ENCODE measurements at regions not wholly inside any gene's neighbourhood (a gene's known extent, or its start where the extent isn't known, plus 50 kb on each side); places are given as distances from the start of the nearest gene placed in this dataset.

DNA sequence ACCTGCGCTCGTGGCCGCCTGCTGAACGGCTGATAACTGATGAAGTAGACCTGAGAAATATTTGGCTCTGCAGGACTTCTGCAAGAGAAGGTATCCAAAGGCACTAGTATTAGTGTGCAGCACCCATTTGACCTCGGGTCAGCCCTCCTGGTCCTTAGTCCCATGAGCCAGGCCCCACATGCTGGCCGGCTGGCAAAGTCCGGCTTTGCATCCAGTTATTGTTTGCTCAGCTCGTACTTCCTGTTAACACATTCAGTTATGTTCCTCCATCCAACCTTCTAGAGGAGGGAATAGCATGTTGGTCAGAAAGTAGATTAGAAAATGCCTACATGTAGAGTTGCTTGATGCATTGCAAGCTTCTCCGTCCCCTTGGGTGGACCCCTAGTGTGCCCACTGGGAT, 385.7 kb upstream of the RGMA start:
- Histone ChIP-seq H3K27me3 (ENCODE audit: control insufficient read depth, insufficient read depth, low read length) (no peaks in the 10 kb centered on the region), H3K36me3 (ENCODE audit: control insufficient read depth, insufficient read depth, low read length) (no peaks in the 10 kb centered on the region), H3K4me3 (ENCODE audit: low read depth, low read length) (no peak overlapping the region)
- CTCF ChIA-PET = no interaction called here
- no peak for DNase-seq (ENCODE audit: low read depth)
- TF ChIP-seq, protein P1, sequence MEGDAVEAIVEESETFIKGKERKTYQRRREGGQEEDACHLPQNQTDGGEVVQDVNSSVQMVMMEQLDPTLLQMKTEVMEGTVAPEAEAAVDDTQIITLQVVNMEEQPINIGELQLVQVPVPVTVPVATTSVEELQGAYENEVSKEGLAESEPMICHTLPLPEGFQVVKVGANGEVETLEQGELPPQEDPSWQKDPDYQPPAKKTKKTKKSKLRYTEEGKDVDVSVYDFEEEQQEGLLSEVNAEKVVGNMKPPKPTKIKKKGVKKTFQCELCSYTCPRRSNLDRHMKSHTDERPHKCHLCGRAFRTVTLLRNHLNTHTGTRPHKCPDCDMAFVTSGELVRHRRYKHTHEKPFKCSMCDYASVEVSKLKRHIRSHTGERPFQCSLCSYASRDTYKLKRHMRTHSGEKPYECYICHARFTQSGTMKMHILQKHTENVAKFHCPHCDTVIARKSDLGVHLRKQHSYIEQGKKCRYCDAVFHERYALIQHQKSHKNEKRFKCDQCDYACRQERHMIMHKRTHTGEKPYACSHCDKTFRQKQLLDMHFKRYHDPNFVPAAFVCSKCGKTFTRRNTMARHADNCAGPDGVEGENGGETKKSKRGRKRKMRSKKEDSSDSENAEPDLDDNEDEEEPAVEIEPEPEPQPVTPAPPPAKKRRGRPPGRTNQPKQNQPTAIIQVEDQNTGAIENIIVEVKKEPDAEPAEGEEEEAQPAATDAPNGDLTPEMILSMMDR (IDR thresholded peaks at IDR 0.05; ENCODE audit: insufficient read depth, low read depth, low read length) = no peak
- POLR2A ChIA-PET = no interaction called here

DNA sequence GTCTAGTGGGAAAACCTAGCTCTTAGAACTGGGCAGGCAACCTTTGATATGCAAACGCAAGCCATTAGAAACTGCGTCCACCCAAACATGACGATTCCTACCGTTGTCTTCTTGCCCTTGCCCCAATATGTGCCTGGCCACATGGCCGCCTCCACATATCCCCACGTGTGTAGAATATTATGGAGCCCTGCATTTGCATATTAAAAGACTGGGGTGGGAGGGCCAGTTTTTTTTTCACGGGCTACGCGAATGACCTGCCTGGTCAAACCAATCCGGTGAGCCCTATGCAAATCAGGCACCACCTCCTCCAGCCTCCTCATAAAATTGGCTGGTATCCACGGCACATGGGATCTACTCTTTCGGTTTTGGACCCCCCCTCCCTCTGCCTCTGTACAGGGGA, 381.0 kb upstream of the RGMA start:
- Histone ChIP-seq H3K4me3 (ENCODE audit: low read depth, low read length) (no peak overlapping the region), H3K27me3 (ENCODE audit: control insufficient read depth, insufficient read depth, low read length) (no peaks in the 10 kb centered on the region), H3K36me3 (ENCODE audit: control insufficient read depth, insufficient read depth, low read length) (no peaks in the 10 kb centered on the region)
- ChIA-PET CTCF (no interaction called here), POLR2A (no interaction called here)
- TF ChIP-seq, protein P1 (IDR thresholded peaks at IDR 0.05; ENCODE audit: insufficient read depth, low read depth, low read length) = no peak
- no peak for DNase-seq (ENCODE audit: low read depth)

DNA sequence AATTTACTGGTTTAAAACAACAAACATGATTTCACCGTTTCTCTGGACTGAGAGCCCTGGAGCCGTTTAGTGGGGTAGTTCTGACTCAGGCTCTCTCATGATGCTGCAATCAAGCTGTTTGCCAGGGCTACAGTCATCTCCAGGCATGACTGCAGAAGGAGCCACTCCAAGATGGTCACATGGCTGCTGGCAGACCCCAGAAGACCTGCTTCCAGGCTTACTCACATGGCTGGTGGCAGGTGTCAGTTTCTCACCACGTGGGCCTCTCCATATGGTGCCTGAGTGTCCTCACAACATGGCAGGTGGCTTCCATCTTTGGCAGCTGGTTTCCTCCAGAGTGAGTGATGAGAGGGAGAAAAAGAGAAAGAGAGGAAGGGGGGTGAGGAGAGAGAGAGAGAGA, 378.3 kb upstream of the RGMA start:
- Histone ChIP-seq H3K4me3 (ENCODE audit: low read depth, low read length) (no peak overlapping the region), H3K27me3 (ENCODE audit: control insufficient read depth, insufficient read depth, low read length) (no peaks in the 10 kb centered on the region), H3K36me3 (ENCODE audit: control insufficient read depth, insufficient read depth, low read length) (no peaks in the 10 kb centered on the region)
- DNase-seq (ENCODE audit: low read depth) = no peak
- ChIA-PET CTCF (interaction anchor here (0.9 kb wide), 1 partner anchor 35 kb away, joined by 4 read pairs; no protein-coding TSS in a partner anchor), POLR2A (no interaction called here)
- TF ChIP-seq, protein P1 (IDR thresholded peaks at IDR 0.05; ENCODE audit: insufficient read depth, low read depth, low read length) = no peak

DNA sequence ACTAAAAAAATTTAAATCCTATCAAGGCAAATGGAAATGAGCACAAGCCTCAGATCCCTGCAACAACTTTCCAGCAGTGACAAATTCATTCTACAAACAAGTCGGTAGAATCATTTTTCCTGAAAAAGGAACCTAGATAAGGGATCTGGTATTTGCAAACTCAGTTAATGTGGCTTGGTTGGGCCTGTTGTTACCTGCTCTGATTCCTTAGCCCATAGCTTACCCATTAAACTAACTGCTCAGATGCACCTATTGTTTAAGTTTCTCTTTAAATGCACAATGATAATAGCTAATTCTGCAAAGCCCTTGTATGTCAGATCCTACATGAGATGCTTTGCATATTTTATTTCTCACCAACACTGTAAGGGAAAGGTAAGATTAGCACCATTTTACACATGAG, 377.4 kb upstream of the RGMA start:
- POLR2A ChIA-PET = no interaction called here
- Histone ChIP-seq H3K27me3 (ENCODE audit: control insufficient read depth, insufficient read depth, low read length) (no peaks in the 10 kb centered on the region), H3K4me3 (ENCODE audit: low read depth, low read length) (no peak overlapping the region), H3K36me3 (ENCODE audit: control insufficient read depth, insufficient read depth, low read length) (no peaks in the 10 kb centered on the region)
- CTCF ChIA-PET = interaction anchor here (0.9 kb wide), 1 partner anchor 36 kb away, joined by 4 read pairs; no protein-coding TSS in a partner anchor
- TF ChIP-seq, protein P1 (IDR thresholded peaks at IDR 0.05; ENCODE audit: insufficient read depth, low read depth, low read length) = no peak
- DNase-seq (ENCODE audit: low read depth) = no peak

DNA sequence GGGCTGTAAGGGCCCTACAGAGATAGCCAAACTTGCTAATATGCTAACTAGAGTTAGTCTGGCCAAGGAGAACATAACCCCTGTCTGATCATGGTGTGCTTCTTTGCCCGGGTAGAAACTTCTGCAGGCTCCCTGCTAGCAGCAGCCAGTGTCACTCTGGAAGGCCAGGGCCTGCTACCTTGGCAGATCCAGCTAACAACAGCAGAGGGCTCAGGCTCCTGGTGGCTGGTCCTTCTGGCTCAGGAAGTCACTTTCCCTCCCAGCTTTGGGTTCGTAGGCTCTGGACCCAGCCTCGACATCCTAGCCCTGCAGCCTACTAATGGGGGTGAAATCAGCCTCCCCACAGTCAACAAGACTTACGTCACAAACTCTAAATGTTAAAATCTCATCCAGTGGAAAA, 373.7 kb upstream of the RGMA start:
- CTCF ChIA-PET = no interaction called here
- Histone ChIP-seq H3K36me3 (ENCODE audit: control insufficient read depth, insufficient read depth, low read length) (no peaks in the 10 kb centered on the region), H3K27me3 (ENCODE audit: control insufficient read depth, insufficient read depth, low read length) (no peaks in the 10 kb centered on the region), H3K4me3 (ENCODE audit: low read depth, low read length) (no peak overlapping the region)
- POLR2A ChIA-PET = no interaction called here
- TF ChIP-seq, protein P1 (IDR thresholded peaks at IDR 0.05; ENCODE audit: insufficient read depth, low read depth, low read length) = no peak
- DNase-seq (ENCODE audit: low read depth) = no peak

Data from BJ (cell line).